Muscle layer of colon (tissue), 2 donors: ENCODE measurements at regions not wholly inside any gene's neighbourhood (a gene's known extent, or its start where the extent isn't known, plus 50 kb on each side); places are given as distances from the start of the nearest gene placed in this dataset.

Experiments used
- H3K27ac ChIP-seq: one replicate; pipeline ENCODE4 v1.7.0; 2013; ENCODE audit warnings: low read depth, mild to moderate bottlenecking, low read length, moderate library complexity
- H3K27me3 ChIP-seq, 2 donors: one replicate each; pipeline ENCODE4 v1.7.0; 2013; ENCODE audit warnings: low read length in 2 of 2, mild to moderate bottlenecking in 2 of 2; ENCODE audit not compliant: insufficient read depth in 2 of 2, control insufficient read depth in 1 of 2
- H3K36me3 ChIP-seq: one replicate; pipeline ENCODE4 v1.7.0; 2013; ENCODE audit warnings: mild to moderate bottlenecking, low read length; ENCODE audit not compliant: insufficient read depth
- H3K4me1 ChIP-seq: one replicate; pipeline ENCODE4 v1.7.0; 2013; ENCODE audit warnings: mild to moderate bottlenecking, low read length; ENCODE audit not compliant: insufficient read depth
- H3K4me3 ChIP-seq, 2 donors: one replicate each; pipeline ENCODE4 v1.7.0; 2013; ENCODE audit warnings: low read length in 2 of 2, low read depth in 1 of 2, mild to moderate bottlenecking in 1 of 2, moderate library complexity in 1 of 2
- H3K9ac ChIP-seq: one replicate; pipeline ENCODE4 v1.7.0; 2013; ENCODE audit warnings: low read length
- H3K9me3 ChIP-seq: one replicate; pipeline ENCODE4 v1.7.0; 2013; ENCODE audit warnings: mild to moderate bottlenecking, low read length
- donor health status: abdominal sarcoma.
- donor health status: Adenocarcinoma of cecum.

GRCh38 chr16:9141813-9142212 lies 50.4 kb downstream of the HAPSTR1 start:
- no peaks in the 10 kb centered on the region for H3K27me3 ChIP-seq
- H3K4me3 ChIP-seq = no peak overlapping the region
- no peaks in the 10 kb centered on the region for H3K36me3 ChIP-seq
- no peak overlapping the region for H3K9ac ChIP-seq
- no peaks in the 10 kb centered on the region for H3K9me3 ChIP-seq
- H3K4me1 ChIP-seq = peaks cover 7% of the 10 kb centered on the region
- no peak overlapping the region for H3K27ac ChIP-seq

DNA sequence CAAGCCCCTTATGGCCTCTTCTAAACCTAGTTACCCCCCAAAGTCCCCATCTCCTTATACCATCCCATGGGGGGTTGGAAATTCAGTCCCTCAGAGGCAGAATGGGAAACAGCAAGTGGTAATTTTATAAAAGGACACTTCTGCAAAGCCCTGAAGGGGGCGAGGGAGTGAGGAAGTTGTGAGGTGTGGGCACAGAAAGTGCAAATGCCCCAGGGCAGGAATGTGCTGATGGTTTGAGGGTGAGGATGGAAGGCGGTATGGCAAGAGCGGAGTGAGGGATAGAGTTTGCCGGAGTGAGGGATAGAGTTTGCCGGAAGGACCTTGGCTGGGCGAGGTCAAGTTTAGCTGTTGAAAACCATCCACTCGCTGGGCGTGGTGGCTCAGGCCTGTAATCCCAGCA lies 52.7 kb downstream of the HAPSTR1 start:
- H3K9me3 ChIP-seq = no peaks in the 10 kb centered on the region
- H3K27me3 ChIP-seq = no peaks in the 10 kb centered on the region
- H3K36me3 ChIP-seq = no peaks in the 10 kb centered on the region
- H3K9ac ChIP-seq = no peak overlapping the region
- H3K4me3 ChIP-seq = no peak overlapping the region
- H3K4me1 ChIP-seq = peaks cover 1% of the 10 kb centered on the region
- no peak overlapping the region for H3K27ac ChIP-seq

- Histone ChIP-seq H3K36me3 (no peaks in the 10 kb centered on the region), H3K27ac (no peak overlapping the region), H3K4me3 (no peak overlapping the region), H3K9me3 (no peaks in the 10 kb centered on the region), H3K27me3 (no peaks in the 10 kb centered on the region), H3K4me1 (no peaks in the 10 kb centered on the region), H3K9ac (no peak overlapping the region)
Measured at GRCh38 chr16:9148374-9149015, 57.1 kb downstream of the HAPSTR1 start.

DNA sequence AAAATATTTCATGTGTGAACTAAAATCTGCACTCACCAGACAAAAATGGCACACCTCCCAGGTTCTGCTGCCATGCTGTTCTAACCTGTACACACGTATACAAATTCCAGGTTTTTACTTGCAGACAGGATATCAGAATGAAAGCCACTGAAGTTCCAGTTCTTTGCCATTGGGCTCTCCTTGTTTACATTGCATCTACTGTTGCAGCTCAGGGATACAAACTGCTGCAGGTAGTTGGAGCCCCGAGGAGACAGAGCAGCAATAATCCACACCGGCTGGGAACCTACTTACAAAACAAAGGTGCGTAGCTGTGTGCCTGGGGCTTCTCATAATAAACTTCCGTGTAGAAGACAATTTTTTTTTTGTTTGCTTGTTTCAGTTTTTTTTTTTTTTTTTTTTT lies 59.6 kb downstream of the HAPSTR1 start:
- Histone ChIP-seq H3K27me3 (peaks cover 0 to 11% of the 10 kb centered on the region in 2 donors), H3K36me3 (no peaks in the 10 kb centered on the region), H3K27ac (no peak overlapping the region), H3K9me3 (no peaks in the 10 kb centered on the region), H3K9ac (no peak overlapping the region), H3K4me3 (no peak overlapping the region), H3K4me1 (no peaks in the 10 kb centered on the region)

DNA sequence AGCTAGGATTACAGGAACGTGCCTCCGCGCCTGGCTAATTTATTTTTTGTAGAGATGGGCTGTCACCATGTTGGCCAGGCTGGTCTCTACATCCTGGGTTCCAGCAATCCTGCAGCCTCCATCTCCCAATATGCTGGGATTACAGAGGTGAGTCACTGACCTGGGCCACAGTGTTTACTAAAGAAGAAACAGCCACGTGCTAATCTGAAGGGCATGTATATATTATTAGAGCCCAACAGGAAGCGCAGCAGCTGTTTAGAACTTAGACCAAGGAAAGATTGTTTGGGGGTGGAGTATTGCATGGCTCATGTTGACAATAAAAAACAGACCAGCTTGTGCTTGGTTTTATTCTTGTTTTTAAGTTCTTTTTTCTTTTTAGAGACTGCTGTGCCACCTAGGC lies 60.2 kb downstream of the HAPSTR1 start:
- Histone ChIP-seq H3K4me3 (no peak overlapping the region), H3K36me3 (no peaks in the 10 kb centered on the region), H3K9ac (no peak overlapping the region), H3K4me1 (no peaks in the 10 kb centered on the region), H3K27me3 (peaks cover 0 to 11% of the 10 kb centered on the region in 2 donors), H3K27ac (no peak overlapping the region), H3K9me3 (no peaks in the 10 kb centered on the region)

DNA sequence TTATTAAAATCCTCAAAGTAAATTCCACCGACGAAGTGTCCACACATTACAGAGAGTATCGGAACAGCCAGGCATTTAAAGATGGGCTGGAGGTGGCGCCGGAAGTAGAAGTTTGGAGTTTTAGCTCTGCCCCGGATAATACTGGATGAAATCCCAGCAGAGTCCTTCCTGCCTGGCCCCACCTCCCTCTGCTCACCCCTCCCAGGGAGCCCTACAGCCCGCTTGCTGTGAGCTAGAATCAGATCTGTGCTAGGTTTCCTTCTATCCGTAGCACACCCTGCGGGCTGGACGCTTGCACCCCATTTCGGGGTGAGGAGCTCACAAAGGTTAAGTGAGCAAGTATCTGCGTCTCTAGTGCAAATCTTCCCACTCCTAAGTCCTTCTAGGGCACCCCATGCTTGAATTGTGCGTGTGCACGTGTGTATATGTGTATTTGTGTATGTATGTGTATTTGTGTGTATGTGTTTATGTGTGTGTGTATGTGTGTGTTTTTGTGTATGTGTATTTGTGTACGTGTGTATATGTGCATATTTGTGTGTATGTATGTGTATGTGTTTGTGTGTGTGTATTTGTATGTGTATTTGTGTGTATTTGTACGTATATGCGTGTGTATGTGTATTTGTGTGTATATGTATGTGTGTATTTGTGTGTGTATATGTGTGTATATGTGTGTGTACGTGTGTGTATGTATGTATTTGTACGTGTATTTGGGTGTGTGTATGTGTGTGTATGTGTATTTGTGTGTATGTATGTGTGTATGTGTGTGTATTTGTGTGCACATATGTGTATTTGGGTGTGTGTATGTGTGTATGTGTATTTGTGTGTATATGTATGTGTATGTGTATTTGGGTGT lies 61.4 kb downstream of the HAPSTR1 start:
- H3K27me3 ChIP-seq = peaks cover 0 to 11% of the 10 kb centered on the region in 2 donors
- no peak overlapping the region for H3K27ac ChIP-seq
- no peak overlapping the region for H3K9ac ChIP-seq
- H3K4me3 ChIP-seq = no peak overlapping the region
- H3K9me3 ChIP-seq = no peaks in the 10 kb centered on the region
- no peaks in the 10 kb centered on the region for H3K4me1 ChIP-seq
- H3K36me3 ChIP-seq = no peaks in the 10 kb centered on the region

- no peaks in the 10 kb centered on the region for H3K4me1 ChIP-seq
Measured at GRCh38 chr16:9153502-9153864, 62.0 kb downstream of the HAPSTR1 start.

GRCh38 chr16:9154567-9155410 lies 63.3 kb downstream of the HAPSTR1 start:
- Histone ChIP-seq H3K4me1 (no peaks in the 10 kb centered on the region), H3K9ac (no peak overlapping the region), H3K27ac (no peak overlapping the region), H3K36me3 (no peaks in the 10 kb centered on the region), H3K4me3 (no peak overlapping the region), H3K9me3 (no peaks in the 10 kb centered on the region), H3K27me3 (peaks cover 0 to 11% of the 10 kb centered on the region in 2 donors)

More at GRCh38 chr16:9153502-9153864, 62.0 kb downstream of the HAPSTR1 start:
- Histone ChIP-seq H3K27ac (no peak overlapping the region), H3K9ac (no peak overlapping the region), H3K4me3 (no peak overlapping the region), H3K27me3 (peaks cover 0 to 11% of the 10 kb centered on the region in 2 donors), H3K9me3 (no peaks in the 10 kb centered on the region), H3K36me3 (no peaks in the 10 kb centered on the region)

- H3K4me3 ChIP-seq = no peak overlapping the region
- no peak overlapping the region for H3K27ac ChIP-seq
- no peaks in the 10 kb centered on the region for H3K9me3 ChIP-seq
- no peaks in the 10 kb centered on the region for H3K36me3 ChIP-seq
- H3K9ac ChIP-seq = no peak overlapping the region
- H3K27me3 ChIP-seq = peaks cover 0 to 11% of the 10 kb centered on the region in 2 donors
- H3K4me1 ChIP-seq = no peaks in the 10 kb centered on the region
Measured at GRCh38 chr16:9155871-9156270, 64.4 kb downstream of the HAPSTR1 start.

DNA sequence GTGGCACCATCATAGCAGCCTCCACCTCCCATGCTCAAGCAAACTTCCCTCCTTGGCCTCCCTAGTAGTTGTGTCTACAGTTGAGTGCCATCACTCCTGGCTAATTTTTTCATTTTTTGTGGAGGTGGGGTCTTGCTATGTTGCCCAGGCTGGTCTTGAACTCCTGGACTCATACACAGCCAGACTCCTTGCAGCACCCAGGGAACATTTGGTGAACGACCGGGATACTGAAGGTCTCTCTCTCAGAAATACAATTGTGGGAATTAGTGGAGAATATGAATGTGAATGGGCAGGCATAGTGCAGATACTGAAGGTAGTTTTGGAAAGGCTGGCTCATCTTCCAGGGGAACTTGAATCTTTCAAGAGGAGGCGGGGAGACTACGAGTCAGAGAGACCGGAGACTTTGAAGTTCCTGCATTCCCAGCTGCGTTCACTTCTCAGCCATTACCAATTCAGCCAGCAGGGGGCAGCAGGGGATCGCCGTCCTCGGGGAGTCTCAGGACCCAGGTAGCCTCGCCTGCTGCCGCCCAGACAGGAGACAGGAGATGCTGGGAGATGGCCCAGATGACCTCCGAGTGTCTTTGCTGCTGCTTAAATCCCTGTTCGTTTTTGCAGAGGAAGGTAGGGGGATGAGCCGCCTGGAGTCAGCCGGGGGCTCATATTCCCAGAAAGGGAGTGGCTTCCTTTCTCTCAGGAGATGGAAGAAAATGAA lies 68.6 kb downstream of the HAPSTR1 start:
- no peaks in the 10 kb centered on the region for H3K36me3 ChIP-seq
- H3K27me3 ChIP-seq = no peaks in the 10 kb centered on the region
- no peaks in the 10 kb centered on the region for H3K4me1 ChIP-seq
- no peaks in the 10 kb centered on the region for H3K9me3 ChIP-seq
- no peak overlapping the region for H3K9ac ChIP-seq
- no peak overlapping the region for H3K4me3 ChIP-seq
- no peak overlapping the region for H3K27ac ChIP-seq

GRCh38 chr16:9160551-9160911 lies 69.1 kb downstream of the HAPSTR1 start:
- H3K27me3 ChIP-seq = no peaks in the 10 kb centered on the region
- H3K4me3 ChIP-seq = no peak overlapping the region
- no peaks in the 10 kb centered on the region for H3K36me3 ChIP-seq
- no peaks in the 10 kb centered on the region for H3K4me1 ChIP-seq
- no peak overlapping the region for H3K9ac ChIP-seq
- H3K9me3 ChIP-seq = no peaks in the 10 kb centered on the region
- no peak overlapping the region for H3K27ac ChIP-seq
